Activated CD4-positive, alpha-beta memory T cell treated with anti-CD3 and anti-CD28 coated beads for 36 hours (primary cell): ENCODE measurements at regions not wholly inside any gene's neighbourhood (a gene's known extent, or its start where the extent isn't known, plus 50 kb on each side); places are given as distances from the start of the nearest gene placed in this dataset.

ENCODE experiments used
- CTCF ChIA-PET: fragments of 350-600 bp; sonication (Branson Sonifier 250); formaldehyde crosslinking; loops from one replicate; lab custom pipeline; 2021; ENCODE audit warnings: antibody characterized with exemption, inconsistent platforms; lab: Charles Lee
- POLR2A ChIA-PET: fragments of 350-600 bp; sonication (Branson Sonifier 250); formaldehyde crosslinking; loops from one replicate; lab custom pipeline; 2021; ENCODE audit warnings: antibody characterized with exemption; lab: Charles Lee
- DNase-seq: peaks from one replicate; pipeline ENCODE4 v3.0.0-alpha.2; 2020
- H3K27ac Mint-ChIP-seq: one replicate; pipeline ENCODE4 v1.8.0; 2021; ENCODE audit warnings: mixed read lengths
- H3K27me3 Mint-ChIP-seq: one replicate; pipeline ENCODE4 v1.8.0; 2021; ENCODE audit warnings: mixed read lengths
- H3K36me3 Mint-ChIP-seq: one replicate; pipeline ENCODE4 v1.8.0; 2021; ENCODE audit warnings: mixed read lengths
- H3K4me1 Mint-ChIP-seq: one replicate; pipeline ENCODE4 v1.8.0; 2021; ENCODE audit warnings: low read depth, mixed read lengths
- H3K4me3 Mint-ChIP-seq: one replicate; pipeline ENCODE4 v1.8.0; 2021; ENCODE audit warnings: mild to moderate bottlenecking, mixed read lengths
- H3K9me3 Mint-ChIP-seq: one replicate; pipeline ENCODE4 v1.8.0; 2021; ENCODE audit warnings: mixed read lengths
- intact Hi-C: fragments of 100-400 bp; cut with micrococcal nuclease; formaldehyde crosslinking; loops from one replicate; pipeline ENCODE4 v1.15.1; 2023

DNA sequence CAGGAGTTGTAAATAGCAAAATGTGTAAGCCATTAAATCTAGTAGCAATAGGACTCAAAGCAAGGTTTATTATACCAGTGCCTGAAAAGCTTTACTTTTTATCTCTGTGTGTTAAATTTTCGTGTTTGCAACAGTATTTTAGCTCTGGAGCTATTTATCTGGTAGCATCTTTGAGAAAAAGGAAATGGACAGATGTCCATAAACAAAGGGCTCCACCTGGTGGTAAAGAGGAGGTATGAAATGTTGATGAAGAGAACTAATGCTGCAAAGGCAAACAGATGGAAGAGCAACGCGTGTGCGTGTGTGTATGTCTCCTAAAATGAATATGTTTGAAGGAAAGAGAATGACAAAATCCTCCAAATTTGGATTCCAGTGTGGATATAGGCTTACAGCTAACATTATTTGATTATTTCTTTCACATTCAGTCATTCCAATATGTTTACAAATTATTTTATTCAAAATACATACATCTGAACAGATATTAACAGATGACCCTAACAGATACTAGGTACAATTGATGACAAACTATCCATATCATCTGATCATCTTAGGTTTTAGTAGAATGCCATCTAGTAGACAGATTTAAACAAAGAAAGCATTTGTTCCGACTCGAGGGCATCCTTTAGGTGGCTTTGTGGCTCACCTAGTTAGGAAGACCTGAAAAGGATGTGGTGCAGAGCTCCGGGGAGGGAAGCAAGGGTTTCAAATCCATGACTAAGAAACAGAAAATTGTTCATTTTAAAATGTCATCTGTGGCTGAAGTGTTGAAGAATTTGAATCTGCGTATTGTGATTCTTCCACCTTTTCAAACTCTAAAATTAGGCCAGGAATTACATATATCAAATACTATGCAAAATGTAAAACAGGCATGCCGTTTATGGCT lies 383.3 kb downstream of the MTX2 start:
- POLR2A ChIA-PET, result no interaction called here

DNA sequence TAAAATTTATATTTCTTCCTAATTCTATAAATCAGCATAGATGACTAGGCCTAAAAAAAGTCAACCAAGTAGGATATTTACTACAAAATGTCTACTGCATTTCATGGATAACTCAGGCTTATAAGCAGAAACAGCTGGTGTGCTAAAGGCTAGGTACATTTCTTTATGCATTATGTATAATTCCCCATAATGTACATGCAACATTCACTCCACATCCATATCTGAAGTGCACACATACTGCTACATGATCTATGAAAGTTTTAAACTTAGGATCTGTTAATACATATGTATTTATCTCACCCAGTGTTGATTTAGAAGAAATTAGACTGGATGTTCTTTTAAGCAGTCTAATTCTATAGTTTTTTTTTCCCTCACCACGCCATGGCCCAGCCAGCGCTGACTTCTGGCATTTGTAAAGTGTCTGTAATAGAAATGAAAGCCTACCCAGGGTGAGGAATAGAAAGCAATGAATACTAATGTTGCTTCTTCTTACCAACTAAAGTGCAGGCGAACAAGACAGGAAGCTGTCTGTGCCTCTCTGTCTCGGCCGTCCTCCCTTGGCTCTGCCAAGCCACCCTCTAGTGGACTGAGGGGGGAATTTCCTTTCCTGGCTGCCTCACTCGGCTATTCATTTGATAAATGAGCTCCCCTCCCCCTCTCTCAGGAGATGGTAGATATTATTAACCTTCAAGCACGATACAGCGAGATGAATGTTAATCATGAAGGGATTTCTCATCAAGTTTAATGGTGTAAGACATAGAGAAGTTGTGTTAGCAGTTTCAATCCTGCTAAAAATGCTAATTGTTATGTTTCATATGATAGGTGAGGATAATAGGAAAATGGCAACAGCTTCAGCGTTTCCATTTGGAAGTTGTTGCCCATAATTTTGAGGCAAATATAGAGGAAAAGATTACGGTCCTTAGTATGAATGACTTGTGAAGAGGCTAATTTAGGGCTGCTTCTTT lies 384.5 kb downstream of the MTX2 start:
- ChIA-PET POLR2A (no interaction called here), CTCF (interaction anchor here (0.7 to 5.1 kb wide), 14 partner anchors 9 to 526 kb away, joined by 3 to 40 read pairs (median 6); no protein-coding TSS in a partner anchor)
- no peaks in the 10 kb centered on the region for H3K36me3 Mint-ChIP-seq
- H3K9me3 Mint-ChIP-seq, result no peaks in the 10 kb centered on the region
- peaks cover 2% of the 10 kb centered on the region for H3K4me1 Mint-ChIP-seq
- intact Hi-C loops, result loop anchor here (2.0 kb wide), 2 partner anchors 199 to 493 kb away; no protein-coding TSS in a partner anchor
- no peak overlapping the region for H3K27ac Mint-ChIP-seq
- peaks cover 35% of the 10 kb centered on the region for H3K27me3 Mint-ChIP-seq
- DNase-seq, result peak; percentile 50
- H3K4me3 Mint-ChIP-seq, result no peak overlapping the region

More for the DNA sequence above, 383.3 kb downstream of the MTX2 start:
- CTCF ChIA-PET, result interaction anchor here (0.6 to 5.1 kb wide), 35 partner anchors 9 to 1263 kb away, joined by 3 to 62 read pairs (median 4); no protein-coding TSS in a partner anchor
- Mint-ChIP-seq H3K27me3 (peaks cover 37% of the 10 kb centered on the region), H3K4me3 (no peak overlapping the region), H3K36me3 (no peaks in the 10 kb centered on the region), H3K4me1 (peaks cover 2% of the 10 kb centered on the region), H3K9me3 (no peaks in the 10 kb centered on the region), H3K27ac (no peak overlapping the region)
- DNase-seq, result peak; percentile 33
- intact Hi-C loops, result loop anchor here (1.0 to 2.0 kb wide), 4 partner anchors 162 to 525 kb away; no protein-coding TSS in a partner anchor

DNA sequence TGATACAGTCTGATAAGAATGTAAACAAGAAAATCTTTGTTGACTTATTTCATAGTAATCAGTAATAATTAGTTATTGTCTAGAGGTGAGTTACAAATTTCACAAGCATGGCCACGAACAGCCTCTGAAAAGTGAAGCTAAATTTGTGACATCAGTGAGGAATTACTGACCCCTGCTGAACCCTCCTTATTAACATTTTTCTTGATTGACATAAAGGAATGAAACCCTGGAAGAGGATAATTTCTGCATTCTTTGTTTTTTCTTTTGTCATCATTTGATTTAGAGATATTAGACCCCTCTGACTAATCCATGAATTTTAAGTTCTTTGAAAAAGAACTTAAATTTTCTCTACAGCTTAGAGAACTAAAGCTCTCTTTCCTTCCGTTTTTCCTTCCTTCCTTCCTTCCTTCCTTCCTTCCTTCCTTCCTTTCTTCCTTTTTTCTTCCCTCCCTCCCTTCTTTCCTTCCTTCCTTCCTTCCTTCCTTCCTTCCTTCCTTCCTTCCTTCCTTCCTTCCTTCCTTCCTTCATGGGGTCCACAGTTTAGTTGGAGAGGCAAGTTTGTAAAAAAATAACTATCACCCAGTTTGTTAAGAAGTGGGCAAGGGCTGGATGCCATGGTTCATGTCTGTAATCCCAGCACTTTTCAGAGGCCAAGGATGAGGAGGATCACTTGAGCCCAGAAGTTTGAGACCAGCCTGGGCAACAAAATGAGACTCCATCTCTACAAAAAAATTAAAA lies 387.0 kb downstream of the MTX2 start:
- H3K9me3 Mint-ChIP-seq, result no peaks in the 10 kb centered on the region
- H3K4me1 Mint-ChIP-seq, result peaks cover 2% of the 10 kb centered on the region
- no peak overlapping the region for H3K27ac Mint-ChIP-seq
- ChIA-PET POLR2A (no interaction called here), CTCF (interaction anchor here (2.7 kb wide), 1 partner anchor 529 kb away, joined by 16 read pairs; no protein-coding TSS in a partner anchor)
- H3K27me3 Mint-ChIP-seq, result peaks cover 37% of the 10 kb centered on the region
- intact Hi-C loops, result no loop called here
- no peak overlapping the region for H3K4me3 Mint-ChIP-seq
- no peak for DNase-seq
- no peaks in the 10 kb centered on the region for H3K36me3 Mint-ChIP-seq

DNA sequence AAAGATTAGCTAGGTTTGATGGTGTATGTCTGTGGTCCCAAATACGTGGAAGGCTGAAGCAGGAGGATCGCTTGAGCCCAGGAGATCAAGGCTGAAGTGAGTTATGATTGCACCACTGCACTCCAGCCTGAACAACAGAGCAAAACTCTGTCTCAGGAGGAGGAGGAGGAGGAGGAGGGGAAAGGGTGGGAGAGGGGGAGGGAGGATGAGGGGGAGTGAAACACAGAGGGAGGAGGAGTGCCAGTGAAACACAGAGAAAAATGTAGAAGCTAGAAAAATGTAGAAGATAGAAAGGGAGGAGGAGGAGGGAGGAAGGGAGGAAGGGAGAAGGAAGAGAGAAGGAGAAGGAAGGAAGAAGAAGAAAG lies 387.5 kb downstream of the MTX2 start:
- no peak overlapping the region for H3K27ac Mint-ChIP-seq
- ChIA-PET POLR2A (no interaction called here), CTCF (no interaction called here)
- peaks cover 41% of the 10 kb centered on the region for H3K27me3 Mint-ChIP-seq
- peaks cover 2% of the 10 kb centered on the region for H3K4me1 Mint-ChIP-seq
- intact Hi-C loops, result no loop called here
- H3K9me3 Mint-ChIP-seq, result no peaks in the 10 kb centered on the region
- DNase-seq, result no peak
- H3K36me3 Mint-ChIP-seq, result no peaks in the 10 kb centered on the region
- no peak overlapping the region for H3K4me3 Mint-ChIP-seq

DNA sequence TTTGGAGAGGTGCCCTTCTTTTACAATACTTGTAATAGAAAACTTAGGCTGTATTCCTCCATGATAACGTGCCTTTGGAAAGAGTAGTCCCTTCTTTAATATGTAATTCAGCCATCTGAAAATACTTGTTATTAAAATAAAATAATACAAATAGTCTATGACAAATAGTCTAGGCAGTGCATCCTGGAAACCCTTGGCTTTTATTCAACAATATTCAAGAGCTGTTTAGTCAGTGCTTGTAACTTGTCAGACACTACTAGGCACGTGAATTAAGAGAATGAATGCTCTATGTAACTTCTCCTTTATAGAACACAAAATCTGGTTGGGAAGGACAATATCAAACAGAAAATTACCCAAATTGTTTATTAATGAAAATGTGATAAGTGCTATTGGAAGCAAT lies 388.2 kb downstream of the MTX2 start:
- intact Hi-C loops, result no loop called here
- ChIA-PET POLR2A (no interaction called here), CTCF (no interaction called here)
- Mint-ChIP-seq H3K27ac (no peak overlapping the region), H3K36me3 (no peaks in the 10 kb centered on the region), H3K4me3 (no peak overlapping the region), H3K27me3 (peaks cover 39% of the 10 kb centered on the region), H3K9me3 (no peaks in the 10 kb centered on the region), H3K4me1 (peaks cover under 1% of the 10 kb centered on the region)
- no peak for DNase-seq

DNA sequence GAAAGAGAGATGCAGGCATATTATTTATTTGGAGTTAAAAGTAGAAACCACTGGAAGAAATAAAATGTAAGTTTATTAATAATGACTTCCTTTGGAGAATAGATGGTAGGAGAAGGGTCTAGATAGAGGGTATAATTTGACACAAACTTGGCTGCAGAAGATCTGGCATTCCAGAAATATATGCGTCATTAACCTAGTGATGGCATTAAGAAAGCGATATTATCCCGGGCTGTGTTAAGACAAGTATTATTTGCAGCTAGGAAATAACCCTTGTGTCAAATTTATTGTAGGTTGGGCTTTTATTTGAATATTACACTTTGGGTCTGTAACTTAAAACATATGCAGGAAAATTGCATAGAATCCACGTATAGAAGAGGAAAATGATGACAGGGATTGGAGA lies 389.5 kb downstream of the MTX2 start:
- intact Hi-C loops, result no loop called here
- Mint-ChIP-seq H3K27ac (no peak overlapping the region), H3K36me3 (no peaks in the 10 kb centered on the region), H3K27me3 (peaks cover 42% of the 10 kb centered on the region), H3K4me1 (no peaks in the 10 kb centered on the region), H3K9me3 (no peaks in the 10 kb centered on the region), H3K4me3 (no peak overlapping the region)
- DNase-seq, result no peak
- ChIA-PET POLR2A (no interaction called here), CTCF (no interaction called here)

DNA sequence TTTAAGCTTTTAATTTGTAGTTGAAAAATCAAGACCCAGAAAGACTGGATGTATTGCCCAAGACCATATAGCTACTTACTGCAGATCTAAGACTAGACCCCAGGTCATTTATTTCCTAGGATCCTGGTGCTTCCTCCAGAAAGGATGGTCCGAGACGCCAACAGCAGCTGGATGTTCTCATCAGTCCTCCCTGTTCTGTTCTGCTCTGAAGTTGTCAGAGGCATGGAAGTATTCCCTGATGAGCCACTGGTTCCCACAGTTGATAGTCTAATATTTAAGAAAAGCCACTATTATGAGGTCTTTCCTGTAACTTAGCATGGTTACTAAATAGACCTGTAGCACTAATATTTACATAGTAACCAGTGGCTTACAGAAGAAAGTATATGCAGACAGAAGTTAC lies 393.5 kb downstream of the MTX2 start:
- Mint-ChIP-seq H3K27ac (no peak overlapping the region), H3K36me3 (no peaks in the 10 kb centered on the region), H3K27me3 (peaks cover 29% of the 10 kb centered on the region), H3K4me1 (no peaks in the 10 kb centered on the region), H3K9me3 (no peaks in the 10 kb centered on the region), H3K4me3 (no peak overlapping the region)
- intact Hi-C loops, result no loop called here
- DNase-seq, result no peak
- POLR2A ChIA-PET, result no interaction called here
- CTCF ChIA-PET, result interaction anchor here (1.2 to 1.4 kb wide), 2 partner anchors 9 to 536 kb away, joined by 3 to 5 read pairs; no protein-coding TSS in a partner anchor

DNA sequence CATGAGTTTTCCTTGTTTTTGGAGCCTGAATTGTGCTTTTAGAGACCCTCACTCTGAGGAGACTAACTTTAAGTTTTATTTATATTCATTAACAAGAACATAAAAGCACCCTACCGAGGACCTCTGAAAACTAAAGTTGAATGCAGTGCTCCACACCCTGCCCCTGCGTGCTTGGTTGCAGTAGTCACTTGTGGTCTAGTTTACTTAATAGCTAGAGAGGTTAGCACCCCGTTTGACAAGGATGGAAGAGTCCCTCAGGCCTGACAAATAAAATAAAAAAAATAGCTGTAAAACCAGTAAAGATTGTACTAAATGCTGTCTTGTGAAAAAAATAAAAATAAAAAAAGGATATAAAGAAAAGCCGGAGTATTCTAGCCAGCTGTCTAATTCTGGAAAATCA lies 395.2 kb downstream of the MTX2 start:
- POLR2A ChIA-PET, result no interaction called here
- CTCF ChIA-PET, result interaction anchor here (0.6 to 2.8 kb wide), 5 partner anchors 8 to 1298 kb away, joined by 3 to 13 read pairs (median 3); no protein-coding TSS in a partner anchor
- H3K4me3 Mint-ChIP-seq, result no peak overlapping the region
- peaks cover 28% of the 10 kb centered on the region for H3K27me3 Mint-ChIP-seq
- H3K9me3 Mint-ChIP-seq, result no peaks in the 10 kb centered on the region
- intact Hi-C loops, result no loop called here
- DNase-seq, result no peak
- H3K4me1 Mint-ChIP-seq, result no peaks in the 10 kb centered on the region
- H3K27ac Mint-ChIP-seq, result no peak overlapping the region
- H3K36me3 Mint-ChIP-seq, result no peaks in the 10 kb centered on the region

DNA sequence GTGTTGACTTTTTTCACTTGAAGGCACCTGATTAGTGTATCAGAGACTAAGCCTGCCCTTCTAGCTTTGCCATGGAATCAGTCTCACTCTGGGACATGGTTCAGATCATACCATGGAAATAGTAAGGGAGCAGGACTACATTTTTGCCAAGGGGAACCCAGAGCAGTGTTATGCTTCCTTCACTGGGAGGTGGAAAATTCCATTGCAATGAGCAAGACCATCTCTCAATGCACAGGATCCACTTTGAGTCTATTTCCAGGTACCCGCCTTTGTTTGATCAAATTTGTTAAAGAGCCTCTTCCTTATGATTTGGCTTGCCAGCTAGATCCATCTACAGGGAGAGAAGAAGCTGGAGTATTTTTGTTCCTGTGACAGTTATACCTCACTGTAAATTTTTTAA lies 395.8 kb downstream of the MTX2 start:
- CTCF ChIA-PET, result interaction anchor here (0.7 to 2.8 kb wide), 3 partner anchors 8 to 1299 kb away, joined by 3 to 13 read pairs (median 3); no protein-coding TSS in a partner anchor
- no peak overlapping the region for H3K27ac Mint-ChIP-seq
- H3K27me3 Mint-ChIP-seq, result peaks cover 24% of the 10 kb centered on the region
- no peaks in the 10 kb centered on the region for H3K36me3 Mint-ChIP-seq
- H3K4me3 Mint-ChIP-seq, result no peak overlapping the region
- POLR2A ChIA-PET, result no interaction called here
- no peak for DNase-seq
- no peaks in the 10 kb centered on the region for H3K9me3 Mint-ChIP-seq
- no peaks in the 10 kb centered on the region for H3K4me1 Mint-ChIP-seq
- intact Hi-C loops, result no loop called here

DNA sequence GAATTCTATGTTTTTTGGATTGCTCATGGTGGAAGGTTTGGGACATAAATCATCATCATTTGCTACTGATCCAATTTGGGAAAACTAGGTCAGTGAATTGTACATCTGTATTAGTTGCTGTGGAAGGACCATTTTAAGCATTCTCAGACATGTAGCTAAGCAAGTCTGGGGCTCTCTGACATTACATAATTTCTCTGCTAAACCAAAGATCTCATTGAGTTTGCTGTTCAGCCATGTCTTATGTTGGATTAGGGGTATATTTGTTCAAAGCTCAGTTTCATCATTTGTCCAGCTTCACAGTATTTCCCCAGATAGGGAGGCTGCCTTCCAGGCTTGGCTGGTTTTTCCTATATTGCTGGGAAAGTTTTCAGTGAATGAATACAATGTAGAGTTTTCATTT lies 399.7 kb downstream of the MTX2 start:
- no peaks in the 10 kb centered on the region for H3K36me3 Mint-ChIP-seq
- H3K27me3 Mint-ChIP-seq, result peaks cover 13% of the 10 kb centered on the region
- no peaks in the 10 kb centered on the region for H3K4me1 Mint-ChIP-seq
- H3K9me3 Mint-ChIP-seq, result no peaks in the 10 kb centered on the region
- ChIA-PET POLR2A (no interaction called here), CTCF (no interaction called here)
- intact Hi-C loops, result no loop called here
- DNase-seq, result no peak
- H3K4me3 Mint-ChIP-seq, result no peak overlapping the region
- no peak overlapping the region for H3K27ac Mint-ChIP-seq

DNA sequence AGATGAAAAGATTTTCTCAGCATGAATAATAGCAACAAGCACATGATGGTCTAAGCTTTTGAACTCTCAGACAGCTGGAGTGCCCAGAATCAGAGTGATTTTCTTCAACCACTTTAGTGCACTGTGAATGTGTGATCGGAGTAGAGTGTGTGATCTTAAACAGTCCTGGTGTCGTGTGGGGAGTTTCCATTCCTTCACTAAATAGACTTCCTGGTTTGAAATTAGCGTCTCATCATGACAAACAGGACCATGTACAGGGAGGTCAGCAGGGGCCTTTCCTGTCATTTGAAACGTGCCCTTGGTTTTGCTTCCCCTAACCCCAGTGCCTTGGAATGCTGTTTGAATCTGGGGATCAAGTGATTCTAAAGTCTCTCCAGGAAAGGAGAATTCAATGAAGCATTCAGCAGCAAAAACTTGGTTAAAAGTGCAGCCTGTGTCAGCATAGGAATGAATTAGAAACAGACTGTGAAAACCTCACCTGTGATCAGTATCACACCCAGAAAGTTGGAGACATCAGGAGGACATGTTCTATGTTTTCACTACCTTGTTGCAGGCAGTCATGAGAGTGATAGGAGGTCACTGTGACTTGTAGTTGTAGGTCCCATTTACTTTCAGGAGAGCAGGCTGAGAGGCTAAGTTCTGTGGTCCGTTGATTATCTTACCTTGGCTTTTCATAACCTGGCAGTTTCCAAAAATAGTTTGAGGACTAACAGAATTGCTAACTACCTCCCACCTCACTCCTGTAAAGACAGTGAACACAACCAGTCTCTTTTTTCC lies 400.3 kb downstream of the MTX2 start:
- no peak overlapping the region for H3K27ac Mint-ChIP-seq
- POLR2A ChIA-PET, result no interaction called here
- no peak for DNase-seq
- H3K4me3 Mint-ChIP-seq, result no peak overlapping the region
- CTCF ChIA-PET, result no interaction called here
- H3K4me1 Mint-ChIP-seq, result no peaks in the 10 kb centered on the region
- intact Hi-C loops, result no loop called here
- H3K9me3 Mint-ChIP-seq, result no peaks in the 10 kb centered on the region
- H3K27me3 Mint-ChIP-seq, result peaks cover 13% of the 10 kb centered on the region
- no peaks in the 10 kb centered on the region for H3K36me3 Mint-ChIP-seq
